Keratinocyte (primary cell): ENCODE measurements at regions not wholly inside any gene's neighbourhood (a gene's known extent, or its start where the extent isn't known, plus 50 kb on each side); places are given as distances from the start of the nearest gene placed in this dataset.

Source experiments
- DNase-seq: peaks from one replicate; pipeline ENCODE4 v3.0.0-alpha.2; 2011; ENCODE audit warnings: low read depth, missing footprints, low spot score
- FAIRE-seq: peaks from 2 replicates; lab custom pipeline; 2011; peaks lifted over from hg19 to GRCh38; lab: Jason Lieb, UNC
- H2AFZ ChIP-seq: 2 replicates; pipeline ENCODE4 v1.6.0; 2012; ENCODE audit warnings: low read length, control low read depth, inconsistent platforms; ENCODE audit not compliant: control insufficient read depth
- H3K27ac ChIP-seq: 2 replicates; pipeline ENCODE4 v1.5.1; 2011; ENCODE audit warnings: low read length; ENCODE audit not compliant: control insufficient read depth, insufficient read depth
- H3K27me3 ChIP-seq: 3 replicates; pipeline ENCODE4 v1.6.0; 2011; ENCODE audit warnings: low read length; ENCODE audit not compliant: control insufficient read depth, insufficient read depth; ENCODE audit errors: extremely low read depth
- H3K36me3 ChIP-seq, 2 experiments: 2 replicates in 1 of 2; 3 replicates in 1 of 2; pipeline ENCODE4 v1.5.1; 2011; ENCODE audit warnings: low read length in 2 of 2, mild to moderate bottlenecking in 1 of 2; ENCODE audit not compliant: control insufficient read depth in 2 of 2, insufficient read depth in 2 of 2; ENCODE audit errors: extremely low read depth in 1 of 2
- H3K4me1 ChIP-seq: 3 replicates; pipeline ENCODE4 v1.5.1; 2011; ENCODE audit warnings: low read length; ENCODE audit not compliant: control insufficient read depth, insufficient read depth; ENCODE audit errors: extremely low read depth
- H3K4me2 ChIP-seq: 3 replicates; pipeline ENCODE4 v1.6.0; 2011; ENCODE audit warnings: low read depth, low read length; ENCODE audit not compliant: control insufficient read depth, insufficient read depth; ENCODE audit errors: extremely low read depth
- H3K4me3 ChIP-seq, 3 experiments: fragments of 200-600 bp in 1 of 3; sonication (generic) in 1 of 3; 2 replicates in 2 of 3; 3 replicates in 1 of 3; pipeline ENCODE4 v1.5.1; 2011 to 2016; ENCODE audit warnings: low read length in 3 of 3, mild to moderate bottlenecking in 3 of 3, control low read depth in 2 of 3, inconsistent platforms in 1 of 3, low read depth in 1 of 3, mixed read lengths in 1 of 3, mixed run types in 1 of 3, moderate library complexity in 1 of 3; ENCODE audit not compliant: control insufficient read depth in 2 of 3, insufficient read depth in 2 of 3; ENCODE audit errors: extremely low read depth in 1 of 3
- H3K79me2 ChIP-seq: 2 replicates; pipeline ENCODE4 v1.6.0; 2012; ENCODE audit warnings: low read length; ENCODE audit not compliant: control insufficient read depth, insufficient read depth
- H3K9ac ChIP-seq: 3 replicates; pipeline ENCODE4 v1.6.0; 2011; ENCODE audit warnings: low read length; ENCODE audit not compliant: control insufficient read depth, insufficient read depth; ENCODE audit errors: extremely low read depth
- H3K9me1 ChIP-seq: 3 replicates; pipeline ENCODE4 v1.6.0; 2011; ENCODE audit warnings: low read length; ENCODE audit not compliant: control insufficient read depth, insufficient read depth; ENCODE audit errors: extremely low read depth
- H3K9me3 ChIP-seq: 2 replicates; pipeline ENCODE4 v1.5.1; 2012; ENCODE audit warnings: low read depth, low read length; ENCODE audit not compliant: control insufficient read depth
- H4K20me1 ChIP-seq: 3 replicates; pipeline ENCODE4 v1.6.0; 2011; ENCODE audit warnings: low read length; ENCODE audit not compliant: control insufficient read depth, insufficient read depth; ENCODE audit errors: extremely low read depth
- CTCF ChIP-seq, 3 experiments: IDR thresholded peaks in 1 of 3; conservative IDR thresholded peaks in 1 of 3; optimal IDR thresholded peaks in 1 of 3; 2 replicates in 2 of 3; 3 replicates in 1 of 3; pipeline versions ENCODE3 to v1.5.1; 2011; ENCODE audit warnings: low read length in 3 of 3, mild to moderate bottlenecking in 3 of 3, moderate library complexity in 2 of 3, control low read depth in 1 of 3, inconsistent platforms in 1 of 3; ENCODE audit not compliant: insufficient read depth in 2 of 3; ENCODE audit errors: extremely low read depth in 1 of 3
- EZH2 ChIP-seq: IDR thresholded peaks from one replicate; pipeline ENCODE4 v1.6.1; 2012; ENCODE audit warnings: inconsistent platforms, mild to moderate bottlenecking, low read length, moderate library complexity
- dilution Hi-C: fragments of 300-500 bp; cut with MboI; formaldehyde crosslinking; loops from one replicate; pipeline ENCODE4 v1.7.0; 2020; ENCODE audit warnings: low sequenced_read_pairs; ENCODE audit not compliant: extremely low pct_ligation_motif_present

DNA sequence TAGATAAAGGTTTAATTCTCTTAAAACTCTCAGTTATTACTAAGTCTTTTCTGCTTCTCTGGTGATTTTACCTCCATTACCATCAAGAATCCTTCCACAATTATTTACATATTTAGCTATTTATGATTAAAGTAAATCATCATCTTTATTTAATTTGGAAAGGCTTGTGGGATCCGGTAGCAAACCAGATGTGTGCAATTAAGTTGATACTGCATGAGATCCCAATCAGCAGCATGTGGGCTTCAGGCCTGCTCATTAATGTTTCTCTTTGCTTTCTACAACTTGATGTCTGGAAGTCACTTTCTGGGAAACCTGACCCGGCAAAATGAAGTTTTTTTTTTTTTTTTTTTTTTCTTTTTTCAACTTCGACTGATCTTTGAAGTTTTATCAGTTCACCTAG lies 558.4 kb upstream of the ANO5 start:
- H3K4me3 ChIP-seq, result no peak overlapping the region
- H3K36me3 ChIP-seq, result no peaks in the 10 kb centered on the region
- FAIRE-seq (no peak), DNase-seq (no peak)
- H3K27ac ChIP-seq, result no peak overlapping the region
- H3K79me2 ChIP-seq, result no peaks in the 10 kb centered on the region
- TF ChIP-seq CTCF (optimal IDR thresholded peaks at IDR 0.05 in 1 of 3, IDR thresholded peaks at IDR 0.05 in 1 of 3, conservative IDR thresholded peaks at IDR 0.05 in 1 of 3; ENCODE audit: extremely low read depth in 1 of 3, insufficient read depth in 2 of 3, low read length in 3 of 3) (no peak), EZH2 (no peak)
- no peak overlapping the region for H3K9ac ChIP-seq
- H2AFZ ChIP-seq, result no peak overlapping the region
- no peaks in the 10 kb centered on the region for H3K9me1 ChIP-seq
- no peaks in the 10 kb centered on the region for H3K4me1 ChIP-seq
- no peaks in the 10 kb centered on the region for H3K27me3 ChIP-seq
- dilution Hi-C loops, result no loop called here
- no peaks in the 10 kb centered on the region for H3K9me3 ChIP-seq
- H3K4me2 ChIP-seq, result no peak overlapping the region
- no peaks in the 10 kb centered on the region for H4K20me1 ChIP-seq

DNA sequence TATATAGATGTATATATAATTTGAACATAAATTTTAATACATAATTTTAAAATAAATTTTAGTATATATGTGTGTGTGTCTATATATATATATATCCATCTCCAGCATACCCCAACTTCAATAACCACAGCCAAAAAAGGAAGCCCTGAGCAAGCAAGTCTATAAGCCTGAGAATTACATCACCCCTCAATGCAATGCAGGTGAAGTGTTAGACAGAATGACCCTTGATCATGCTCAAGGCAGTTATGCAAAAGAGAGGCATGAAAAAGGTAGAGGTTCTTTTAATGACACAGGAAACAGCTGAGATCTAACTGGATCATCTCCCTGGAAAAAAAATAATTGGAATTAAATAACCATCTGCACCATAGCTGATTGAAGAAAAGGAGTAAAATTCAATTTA lies 557.9 kb upstream of the ANO5 start:
- Histone ChIP-seq H3K9me1 (no peaks in the 10 kb centered on the region), H3K4me2 (no peak overlapping the region), H3K9ac (no peak overlapping the region), H2AFZ (no peak overlapping the region), H3K9me3 (no peaks in the 10 kb centered on the region), H3K4me3 (no peak overlapping the region), H3K27me3 (no peaks in the 10 kb centered on the region), H3K79me2 (no peaks in the 10 kb centered on the region), H4K20me1 (no peaks in the 10 kb centered on the region), H3K36me3 (no peaks in the 10 kb centered on the region), H3K27ac (no peak overlapping the region), H3K4me1 (no peaks in the 10 kb centered on the region)
- TF ChIP-seq CTCF (optimal IDR thresholded peaks at IDR 0.05 in 1 of 3, IDR thresholded peaks at IDR 0.05 in 1 of 3, conservative IDR thresholded peaks at IDR 0.05 in 1 of 3; ENCODE audit: extremely low read depth in 1 of 3, insufficient read depth in 2 of 3, low read length in 3 of 3) (no peak), EZH2 (no peak)
- DNase-seq, result no peak
- FAIRE-seq, result no peak
- dilution Hi-C loops, result no loop called here
